ENCODE measurements at regions not wholly inside any gene's neighbourhood (a gene's known extent, or its start where the extent isn't known, plus 50 kb on each side); places are given as distances from the start of the nearest gene placed in this dataset.

- no peak overlapping the region for H3K4me3 ChIP-seq
- peaks cover 0 to 19% of the 10 kb centered on the region in 2 donors for H3K27me3 ChIP-seq
- intact Hi-C loops (cut with DNase I) = no loop called here
- ATAC-seq (no peak), DNase-seq (no peak)
- H3K9me3 ChIP-seq = no peaks in the 10 kb centered on the region
- no peaks in the 10 kb centered on the region for H3K4me1 ChIP-seq
- no peak overlapping the region for H3K27ac ChIP-seq
- no peaks in the 10 kb centered on the region for H3K36me3 ChIP-seq
- TF ChIP-seq CTCF (IDR thresholded peaks at IDR 0.05) = no peak
Observed at GRCh38 chr22:48081281-48081680, 1318.8 kb downstream of the TBC1D22A start.

- no peak overlapping the region for H3K4me3 ChIP-seq
Observed at GRCh38 chr22:48080316-48081165, 1318.1 kb downstream of the TBC1D22A start.

GRCh38 chr22:48079505-48080290, 1317.2 kb downstream of the TBC1D22A start:
- no peak for TF ChIP-seq CTCF (IDR thresholded peaks at IDR 0.05)
- ATAC-seq (no peak), DNase-seq (no peak)
- H3K4me1 ChIP-seq = no peaks in the 10 kb centered on the region
- no peaks in the 10 kb centered on the region for H3K9me3 ChIP-seq
- no peaks in the 10 kb centered on the region for H3K36me3 ChIP-seq
- intact Hi-C loops (cut with DNase I) = no loop called here
- peaks cover 0 to 19% of the 10 kb centered on the region in 2 donors for H3K27me3 ChIP-seq
- no peak overlapping the region for H3K27ac ChIP-seq
- no peak overlapping the region for H3K4me3 ChIP-seq

More at GRCh38 chr22:48080316-48081165, 1318.1 kb downstream of the TBC1D22A start:
- no peak for TF ChIP-seq CTCF (IDR thresholded peaks at IDR 0.05)
- no peaks in the 10 kb centered on the region for H3K36me3 ChIP-seq
- H3K4me1 ChIP-seq = no peaks in the 10 kb centered on the region
- H3K9me3 ChIP-seq = no peaks in the 10 kb centered on the region
- no peak overlapping the region for H3K27ac ChIP-seq
- no peak for DNase-seq
- intact Hi-C loops (cut with DNase I) = no loop called here
- H3K27me3 ChIP-seq = peaks cover 0 to 19% of the 10 kb centered on the region in 2 donors
- no peak for ATAC-seq

GRCh38 chr22:48078825-48079224, 1316.4 kb downstream of the TBC1D22A start:
- peaks cover 0 to 15% of the 10 kb centered on the region in 2 donors for H3K27me3 ChIP-seq
- H3K4me1 ChIP-seq = no peaks in the 10 kb centered on the region
- H3K27ac ChIP-seq = no peak overlapping the region
- DNase-seq (no peak), ATAC-seq (no peak)
- H3K4me3 ChIP-seq = no peak overlapping the region
- TF ChIP-seq CTCF (IDR thresholded peaks at IDR 0.05) = no peak
- no peaks in the 10 kb centered on the region for H3K36me3 ChIP-seq
- intact Hi-C loops (cut with DNase I) = no loop called here
- H3K9me3 ChIP-seq = no peaks in the 10 kb centered on the region

GRCh38 chr22:48077699-48078098, 1315.2 kb downstream of the TBC1D22A start:
- DNase-seq (no peak), ATAC-seq (no peak)
- Histone ChIP-seq H3K4me3 (no peak overlapping the region), H3K9me3 (no peaks in the 10 kb centered on the region), H3K4me1 (no peaks in the 10 kb centered on the region), H3K36me3 (no peaks in the 10 kb centered on the region), H3K27ac (no peak overlapping the region), H3K27me3 (peaks cover 0 to 4% of the 10 kb centered on the region in 2 donors)
- no peak for TF ChIP-seq CTCF (IDR thresholded peaks at IDR 0.05)
- intact Hi-C loops (cut with DNase I) = no loop called here

All from left lung (tissue), 4 donors.